ENCODE measurements at regions not wholly inside any gene's neighbourhood (a gene's known extent, or its start where the extent isn't known, plus 50 kb on each side); places are given as distances from the start of the nearest gene placed in this dataset.

DNA sequence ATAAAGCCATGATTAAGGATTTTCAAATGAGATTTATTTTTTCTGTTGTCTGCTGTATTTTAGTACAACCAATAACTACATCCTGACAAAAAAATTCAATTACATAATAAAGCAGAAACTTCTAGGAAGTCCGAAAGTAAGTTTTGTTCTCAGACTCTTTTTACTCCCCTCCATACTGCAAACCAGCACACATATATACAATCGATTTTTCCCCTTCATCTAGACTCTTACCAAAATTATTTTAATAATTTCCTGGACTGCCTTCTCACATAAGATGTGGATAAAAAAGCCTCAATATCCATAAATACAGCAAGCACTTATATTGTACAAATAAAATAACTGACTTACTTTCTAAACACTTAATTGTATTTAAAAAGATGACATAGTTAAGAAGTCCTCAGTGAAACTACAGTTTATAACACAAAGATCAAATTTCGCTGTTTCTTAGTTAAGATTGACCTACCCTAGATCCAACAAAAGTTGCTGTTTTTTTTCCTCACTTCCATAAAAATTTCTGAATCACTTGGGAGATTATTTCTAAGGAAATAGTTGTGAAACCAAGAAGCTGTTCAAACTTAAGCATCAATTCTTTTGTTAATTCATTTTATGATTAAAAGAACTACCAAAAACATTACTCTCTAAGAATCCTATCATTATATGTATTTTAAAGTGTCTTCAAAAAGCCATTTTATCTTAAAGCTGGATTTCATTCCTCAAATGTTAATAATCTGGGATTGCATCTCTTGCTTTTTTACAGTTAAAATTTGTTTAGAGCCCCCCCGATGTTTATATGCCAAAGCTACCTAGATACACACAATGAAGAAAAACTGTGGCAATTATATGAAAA is 74.7 kb upstream of the IFNE start:
- H3K36me3 ChIP-seq (ENCODE audit: low read depth, low read length): peaks cover 56% of the 10 kb centered on the region
- TF ChIP-seq, protein P1, sequence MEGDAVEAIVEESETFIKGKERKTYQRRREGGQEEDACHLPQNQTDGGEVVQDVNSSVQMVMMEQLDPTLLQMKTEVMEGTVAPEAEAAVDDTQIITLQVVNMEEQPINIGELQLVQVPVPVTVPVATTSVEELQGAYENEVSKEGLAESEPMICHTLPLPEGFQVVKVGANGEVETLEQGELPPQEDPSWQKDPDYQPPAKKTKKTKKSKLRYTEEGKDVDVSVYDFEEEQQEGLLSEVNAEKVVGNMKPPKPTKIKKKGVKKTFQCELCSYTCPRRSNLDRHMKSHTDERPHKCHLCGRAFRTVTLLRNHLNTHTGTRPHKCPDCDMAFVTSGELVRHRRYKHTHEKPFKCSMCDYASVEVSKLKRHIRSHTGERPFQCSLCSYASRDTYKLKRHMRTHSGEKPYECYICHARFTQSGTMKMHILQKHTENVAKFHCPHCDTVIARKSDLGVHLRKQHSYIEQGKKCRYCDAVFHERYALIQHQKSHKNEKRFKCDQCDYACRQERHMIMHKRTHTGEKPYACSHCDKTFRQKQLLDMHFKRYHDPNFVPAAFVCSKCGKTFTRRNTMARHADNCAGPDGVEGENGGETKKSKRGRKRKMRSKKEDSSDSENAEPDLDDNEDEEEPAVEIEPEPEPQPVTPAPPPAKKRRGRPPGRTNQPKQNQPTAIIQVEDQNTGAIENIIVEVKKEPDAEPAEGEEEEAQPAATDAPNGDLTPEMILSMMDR (conservative IDR thresholded peaks at IDR 0.05; ENCODE audit: low read depth, low read length): no peak
- TF ChIP-seq EZH2 (IDR thresholded peaks at IDR 0.05; ENCODE audit: low read length, unreplicated experiment): no peak
- no peak for TF ChIP-seq EZH2phosphoT487 (IDR thresholded peaks at IDR 0.05; ENCODE audit: borderline replicate concordance, low read length)

DNA sequence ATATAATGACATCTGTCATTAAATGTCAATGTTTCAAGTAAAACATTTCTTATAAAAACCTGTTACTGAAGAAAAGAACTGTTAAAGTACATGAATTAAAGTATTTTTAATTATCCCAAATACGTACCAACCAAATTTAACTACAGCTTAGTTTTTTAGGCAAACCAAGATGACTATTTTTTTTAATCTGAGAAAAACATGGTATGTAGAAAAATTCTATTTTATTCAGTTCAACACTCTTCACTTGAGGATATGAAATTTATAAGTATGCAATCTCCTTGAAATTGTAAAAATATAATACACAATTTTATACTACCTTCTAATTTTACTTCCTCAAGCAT is 75.3 kb upstream of the IFNE start:
- H3K36me3 ChIP-seq (ENCODE audit: low read depth, low read length): peaks cover 51% of the 10 kb centered on the region
- peak overlapping the region; percentile 99 for H3K27ac ChIP-seq (ENCODE audit: low read length)
- peak overlapping the region; percentile 96 for H3K4me3 ChIP-seq (ENCODE audit: low read length)
- no peaks in the 10 kb centered on the region for H3K9me3 ChIP-seq (ENCODE audit: low read length)
- no peak for ATAC-seq
- CTCF ChIA-PET: no interaction called here
- H3K9me2 ChIP-seq (replicated peaks; ENCODE audit: low read length): no peaks in the 10 kb centered on the region
- no peaks in the 10 kb centered on the region for H3F3A ChIP-seq (ENCODE audit: low read length, unreplicated experiment)
- H2AFZ ChIP-seq (ENCODE audit: low read length): no peak overlapping the region
- BruUV-seq (replicated peaks): no TSS peak
- H3K4me1 ChIP-seq (ENCODE audit: insufficient read depth, low read length): peaks cover 26% of the 10 kb centered on the region
- POLR2A ChIA-PET (ENCODE audit: unreplicated experiment): no interaction called here
- no peak for TF ChIP-seq EZH2 (IDR thresholded peaks at IDR 0.05; ENCODE audit: low read length, unreplicated experiment)
- TF ChIP-seq EZH2phosphoT487 (IDR thresholded peaks at IDR 0.05; ENCODE audit: borderline replicate concordance, low read length): no peak
- TF ChIP-seq, protein P1 (conservative IDR thresholded peaks at IDR 0.05; ENCODE audit: low read depth, low read length): no peak
- H3K79me2 ChIP-seq (ENCODE audit: low read length): peaks cover 97% of the 10 kb centered on the region
- intact Hi-C loops (cut with micrococcal nuclease): loop anchor here (10.0 kb wide), 1 partner anchor 93 kb away; no protein-coding TSS in a partner anchor
- H3K4me2 ChIP-seq (ENCODE audit: low read length): peak overlapping the region; percentile 92
- H3K27me3 ChIP-seq (ENCODE audit: low read length): no peaks in the 10 kb centered on the region
- no peak for DNase-seq
- peaks cover 21% of the 10 kb centered on the region; the same call in 1 of the 2 replicates for H4K20me1 ChIP-seq (ENCODE audit: low read length)
- H3K9ac ChIP-seq (ENCODE audit: low read length): peak overlapping the region; percentile 100

More for the DNA sequence above, 74.7 kb upstream of the IFNE start:
- Histone ChIP-seq H3K4me3 (ENCODE audit: low read length) (peak overlapping the region; percentile 96), H2AFZ (ENCODE audit: low read length) (no peak overlapping the region), H4K20me1 (ENCODE audit: low read length) (peaks cover 25% of the 10 kb centered on the region; the same call in 1 of the 2 replicates), H3K9me2 (replicated peaks; ENCODE audit: low read length) (no peaks in the 10 kb centered on the region), H3F3A (ENCODE audit: low read length, unreplicated experiment) (no peaks in the 10 kb centered on the region), H3K4me1 (ENCODE audit: insufficient read depth, low read length) (peaks cover 30% of the 10 kb centered on the region), H3K4me2 (ENCODE audit: low read length) (peak overlapping the region; percentile 92), H3K9ac (ENCODE audit: low read length) (peak overlapping the region; percentile 100), H3K27ac (ENCODE audit: low read length) (peak overlapping the region; percentile 99), H3K9me3 (ENCODE audit: low read length) (no peaks in the 10 kb centered on the region), H3K27me3 (ENCODE audit: low read length) (no peaks in the 10 kb centered on the region), H3K79me2 (ENCODE audit: low read length) (peaks cover 98% of the 10 kb centered on the region)
- ATAC-seq (no peak), DNase-seq (no peak)
- no TSS peak for BruUV-seq (replicated peaks)
- CTCF ChIA-PET: no interaction called here
- POLR2A ChIA-PET (ENCODE audit: unreplicated experiment): no interaction called here
- intact Hi-C loops (cut with micrococcal nuclease): loop anchor here (10.0 kb wide), 1 partner anchor 92 kb away; no protein-coding TSS in a partner anchor

DNA sequence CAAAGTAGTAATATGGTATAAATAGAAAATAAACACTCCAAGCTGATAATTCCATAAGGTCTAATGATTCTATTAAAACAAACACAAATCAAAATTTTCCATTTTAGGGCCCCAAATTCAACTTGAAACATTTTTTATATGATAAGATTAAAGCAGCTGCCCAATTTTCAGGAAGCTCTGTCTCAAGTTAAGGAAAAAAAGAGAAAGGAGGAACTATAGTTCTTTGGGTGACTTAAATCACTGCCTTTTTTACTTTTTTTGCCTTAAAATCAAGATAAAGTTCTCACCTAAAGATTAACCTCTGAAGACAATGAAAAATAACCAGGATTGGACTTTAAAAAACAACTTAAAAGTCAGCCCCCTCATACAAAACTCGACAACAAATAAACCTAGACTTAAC is 76.0 kb upstream of the IFNE start:
- no peak for DNase-seq
- Histone ChIP-seq H3K9me2 (replicated peaks; ENCODE audit: low read length) (no peaks in the 10 kb centered on the region), H3K27ac (ENCODE audit: low read length) (peak overlapping the region; percentile 99), H3K4me3 (ENCODE audit: low read length) (peak overlapping the region; percentile 96), H3K79me2 (ENCODE audit: low read length) (peaks cover 97% of the 10 kb centered on the region), H3K9ac (ENCODE audit: low read length) (peak overlapping the region; percentile 100), H4K20me1 (ENCODE audit: low read length) (peaks cover 20% of the 10 kb centered on the region; the same call in 1 of the 2 replicates), H3F3A (ENCODE audit: low read length, unreplicated experiment) (no peaks in the 10 kb centered on the region), H2AFZ (ENCODE audit: low read length) (no peak overlapping the region), H3K27me3 (ENCODE audit: low read length) (no peaks in the 10 kb centered on the region), H3K36me3 (ENCODE audit: low read depth, low read length) (peaks cover 46% of the 10 kb centered on the region), H3K4me2 (ENCODE audit: low read length) (peak overlapping the region; percentile 92), H3K4me1 (ENCODE audit: insufficient read depth, low read length) (peaks cover 22% of the 10 kb centered on the region), H3K9me3 (ENCODE audit: low read length) (no peaks in the 10 kb centered on the region)
- no peak for ATAC-seq
- POLR2A ChIA-PET (ENCODE audit: unreplicated experiment): interaction anchor here (0.7 kb wide), 1 partner anchor 126 kb away, joined by 7 read pairs; no protein-coding TSS in a partner anchor
- BruUV-seq (replicated peaks): no TSS peak
- no peak for TF ChIP-seq EZH2phosphoT487 (IDR thresholded peaks at IDR 0.05; ENCODE audit: borderline replicate concordance, low read length)
- TF ChIP-seq EZH2 (IDR thresholded peaks at IDR 0.05; ENCODE audit: low read length, unreplicated experiment): no peak
- TF ChIP-seq, protein P1 (conservative IDR thresholded peaks at IDR 0.05; ENCODE audit: low read depth, low read length): no peak
- CTCF ChIA-PET: no interaction called here
- intact Hi-C loops (cut with micrococcal nuclease): loop anchor here (2.0 to 10.0 kb wide), 2 partner anchors 19 to 93 kb away; no protein-coding TSS in a partner anchor

All from PC-3 (cell line).